ENCODE measurements at regions not wholly inside any gene's neighbourhood (a gene's known extent, or its start where the extent isn't known, plus 50 kb on each side); places are given as distances from the start of the nearest gene placed in this dataset.

GRCh38 chr18:47311585-47311984 lies 60.1 kb upstream of the SKOR2 start:
- H3K4me3 ChIP-seq (replicated peaks; ENCODE audit: low read depth, low read length) = no peak overlapping the region
- no peak for DNase-seq (ENCODE audit: low read depth)
- TF ChIP-seq CTCF (IDR thresholded peaks at IDR 0.05; ENCODE audit: low read length, missing control alignments) = no peak
